ENCODE measurements at regions not wholly inside any gene's neighbourhood (a gene's known extent, or its start where the extent isn't known, plus 50 kb on each side); places are given as distances from the start of the nearest gene placed in this dataset.

DNA sequence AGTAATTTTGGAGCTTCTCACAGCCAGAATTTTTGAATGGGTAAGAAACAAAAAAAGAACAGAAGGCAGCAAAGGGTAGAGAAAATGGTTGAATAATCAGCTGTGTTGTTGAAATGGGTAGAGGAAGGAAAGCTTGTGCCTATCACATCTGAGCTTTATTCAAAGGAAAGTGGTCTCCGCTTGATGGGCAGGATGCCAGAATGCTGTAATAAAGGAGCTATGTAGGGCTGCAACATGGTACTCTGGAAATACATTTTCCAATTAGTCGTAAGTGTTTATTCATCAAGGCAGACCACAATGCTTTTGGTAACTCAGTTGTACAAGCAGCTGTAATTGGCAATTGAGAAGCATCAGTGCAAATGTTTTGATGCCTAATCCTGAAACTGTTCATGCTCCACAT lies 196.9 kb downstream of the ICOS start:
- no peak for ATAC-seq (ENCODE audit: low read depth)
- Histone ChIP-seq H3K9me3 (ENCODE audit: severe bottlenecking) (no peaks in the 10 kb centered on the region), H3K27ac (ENCODE audit: poor library complexity, severe bottlenecking) (no peak overlapping the region), H3K4me1 (ENCODE audit: insufficient read depth, poor library complexity, severe bottlenecking) (no peaks in the 10 kb centered on the region), H3K4me3 (ENCODE audit: severe bottlenecking) (no peak overlapping the region), H3K27me3 (ENCODE audit: insufficient read depth, poor library complexity, severe bottlenecking) (no peaks in the 10 kb centered on the region), H3K36me3 (ENCODE audit: low read depth) (no peaks in the 10 kb centered on the region)
- TF ChIP-seq, protein P1, sequence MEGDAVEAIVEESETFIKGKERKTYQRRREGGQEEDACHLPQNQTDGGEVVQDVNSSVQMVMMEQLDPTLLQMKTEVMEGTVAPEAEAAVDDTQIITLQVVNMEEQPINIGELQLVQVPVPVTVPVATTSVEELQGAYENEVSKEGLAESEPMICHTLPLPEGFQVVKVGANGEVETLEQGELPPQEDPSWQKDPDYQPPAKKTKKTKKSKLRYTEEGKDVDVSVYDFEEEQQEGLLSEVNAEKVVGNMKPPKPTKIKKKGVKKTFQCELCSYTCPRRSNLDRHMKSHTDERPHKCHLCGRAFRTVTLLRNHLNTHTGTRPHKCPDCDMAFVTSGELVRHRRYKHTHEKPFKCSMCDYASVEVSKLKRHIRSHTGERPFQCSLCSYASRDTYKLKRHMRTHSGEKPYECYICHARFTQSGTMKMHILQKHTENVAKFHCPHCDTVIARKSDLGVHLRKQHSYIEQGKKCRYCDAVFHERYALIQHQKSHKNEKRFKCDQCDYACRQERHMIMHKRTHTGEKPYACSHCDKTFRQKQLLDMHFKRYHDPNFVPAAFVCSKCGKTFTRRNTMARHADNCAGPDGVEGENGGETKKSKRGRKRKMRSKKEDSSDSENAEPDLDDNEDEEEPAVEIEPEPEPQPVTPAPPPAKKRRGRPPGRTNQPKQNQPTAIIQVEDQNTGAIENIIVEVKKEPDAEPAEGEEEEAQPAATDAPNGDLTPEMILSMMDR (IDR thresholded peaks at IDR 0.05; ENCODE audit: poor library complexity, severe bottlenecking), result no peak
- no peak for DNase-seq (ENCODE audit: low spot score)

DNA sequence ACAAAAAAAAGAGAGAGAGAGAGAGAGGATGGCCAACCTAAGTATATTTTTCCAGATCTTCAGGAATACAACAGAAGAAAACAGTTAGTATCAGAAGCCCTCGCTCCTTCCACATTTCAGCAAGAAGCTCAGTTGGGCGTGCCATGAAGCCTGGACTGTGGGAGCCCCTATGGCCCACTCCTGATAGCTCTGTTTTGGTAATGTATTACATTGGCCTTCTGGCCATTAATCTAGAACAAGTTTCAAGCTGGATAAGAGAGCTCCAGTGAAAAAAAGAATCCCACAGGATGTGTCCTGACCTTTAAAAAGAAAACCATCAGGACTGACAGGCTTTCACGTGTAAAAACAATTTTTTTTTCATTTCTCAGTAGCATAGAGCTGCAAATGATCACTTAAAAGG lies 197.9 kb downstream of the ICOS start:
- H3K36me3 ChIP-seq (ENCODE audit: low read depth), result no peaks in the 10 kb centered on the region
- TF ChIP-seq, protein P1 (IDR thresholded peaks at IDR 0.05; ENCODE audit: poor library complexity, severe bottlenecking), result no peak
- H3K27me3 ChIP-seq (ENCODE audit: insufficient read depth, poor library complexity, severe bottlenecking), result no peaks in the 10 kb centered on the region
- ATAC-seq (ENCODE audit: low read depth) (no peak), DNase-seq (ENCODE audit: low spot score) (no peak)
- no peaks in the 10 kb centered on the region for H3K4me1 ChIP-seq (ENCODE audit: insufficient read depth, poor library complexity, severe bottlenecking)
- H3K4me3 ChIP-seq (ENCODE audit: severe bottlenecking), result no peak overlapping the region
- no peaks in the 10 kb centered on the region for H3K9me3 ChIP-seq (ENCODE audit: severe bottlenecking)
- no peak overlapping the region for H3K27ac ChIP-seq (ENCODE audit: poor library complexity, severe bottlenecking)

DNA sequence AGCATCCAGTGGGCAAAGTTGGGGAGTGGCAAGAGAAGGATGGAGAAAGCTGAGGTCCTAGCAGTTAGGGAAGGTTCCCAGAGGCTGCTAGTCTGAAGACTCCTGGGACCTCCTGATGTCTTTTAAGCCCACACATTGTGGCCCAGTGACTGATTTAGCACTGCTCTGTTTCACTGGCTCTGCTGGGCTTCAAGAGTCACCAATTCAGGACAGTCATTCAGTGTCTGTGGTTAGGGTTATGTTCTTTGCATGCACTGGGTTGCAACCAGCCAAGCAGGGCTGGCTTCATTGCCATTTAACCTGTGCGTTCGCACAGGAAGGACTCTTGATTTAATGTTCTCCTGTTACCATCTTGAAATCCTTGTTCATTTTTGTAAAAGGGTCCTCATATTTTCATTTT lies 199.2 kb downstream of the ICOS start:
- Histone ChIP-seq H3K4me1 (ENCODE audit: insufficient read depth, poor library complexity, severe bottlenecking) (no peaks in the 10 kb centered on the region), H3K36me3 (ENCODE audit: low read depth) (no peaks in the 10 kb centered on the region), H3K4me3 (ENCODE audit: severe bottlenecking) (no peak overlapping the region), H3K27ac (ENCODE audit: poor library complexity, severe bottlenecking) (no peak overlapping the region), H3K27me3 (ENCODE audit: insufficient read depth, poor library complexity, severe bottlenecking) (no peaks in the 10 kb centered on the region), H3K9me3 (ENCODE audit: severe bottlenecking) (no peaks in the 10 kb centered on the region)
- DNase-seq (ENCODE audit: low spot score), result no peak
- ATAC-seq (ENCODE audit: low read depth), result no peak
- TF ChIP-seq, protein P1 (IDR thresholded peaks at IDR 0.05; ENCODE audit: poor library complexity, severe bottlenecking), result no peak

DNA sequence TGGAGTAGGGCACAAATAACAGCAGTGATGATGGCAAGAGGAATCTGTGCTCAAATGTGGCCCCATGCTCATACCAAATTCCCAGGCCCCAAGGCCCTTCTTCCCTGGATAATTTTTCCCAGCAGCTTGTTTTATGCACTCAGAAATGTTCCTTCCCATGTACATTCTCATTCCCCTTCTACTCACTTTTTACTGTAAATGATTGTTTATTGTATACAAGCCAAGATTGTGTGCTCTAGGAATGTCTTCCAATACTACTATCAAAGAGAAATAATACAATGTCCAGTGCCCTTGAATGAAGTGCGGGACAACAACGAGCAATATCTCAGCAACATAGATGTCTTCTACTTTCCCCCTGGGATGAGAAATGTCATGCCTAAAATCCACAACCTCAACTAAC lies 201.6 kb downstream of the ICOS start:
- Histone ChIP-seq H3K4me3 (ENCODE audit: severe bottlenecking) (no peak overlapping the region), H3K4me1 (ENCODE audit: insufficient read depth, poor library complexity, severe bottlenecking) (no peaks in the 10 kb centered on the region), H3K27me3 (ENCODE audit: insufficient read depth, poor library complexity, severe bottlenecking) (no peaks in the 10 kb centered on the region), H3K9me3 (ENCODE audit: severe bottlenecking) (no peaks in the 10 kb centered on the region), H3K27ac (ENCODE audit: poor library complexity, severe bottlenecking) (no peak overlapping the region), H3K36me3 (ENCODE audit: low read depth) (no peaks in the 10 kb centered on the region)
- ATAC-seq (ENCODE audit: low read depth) (no peak), DNase-seq (ENCODE audit: low spot score) (no peak)
- TF ChIP-seq, protein P1 (IDR thresholded peaks at IDR 0.05; ENCODE audit: poor library complexity, severe bottlenecking), result no peak

DNA sequence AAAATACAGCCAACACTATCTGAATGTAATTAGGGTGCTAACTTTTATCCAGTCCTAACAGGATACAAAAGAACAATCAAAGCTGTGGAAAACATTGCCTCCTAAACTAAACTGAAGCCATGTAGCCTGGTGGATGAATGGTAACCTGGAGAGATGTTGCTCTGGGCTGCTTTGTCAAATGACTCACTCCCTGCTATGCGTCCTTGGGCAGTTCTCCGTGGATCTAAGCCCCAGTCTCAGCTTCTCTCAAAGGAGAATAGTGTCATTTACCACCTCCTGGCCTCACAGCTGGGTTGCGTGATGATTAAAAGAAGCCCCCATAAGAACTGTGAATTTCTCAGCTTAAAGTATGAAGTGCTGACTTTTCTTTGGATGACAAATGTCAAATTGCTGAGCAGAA lies 203.7 kb downstream of the ICOS start:
- ATAC-seq (ENCODE audit: low read depth), result no peak
- no peaks in the 10 kb centered on the region for H3K36me3 ChIP-seq (ENCODE audit: low read depth)
- no peak overlapping the region for H3K27ac ChIP-seq (ENCODE audit: poor library complexity, severe bottlenecking)
- H3K27me3 ChIP-seq (ENCODE audit: insufficient read depth, poor library complexity, severe bottlenecking), result no peaks in the 10 kb centered on the region
- TF ChIP-seq, protein P1 (IDR thresholded peaks at IDR 0.05; ENCODE audit: poor library complexity, severe bottlenecking), result no peak
- H3K4me3 ChIP-seq (ENCODE audit: severe bottlenecking), result no peak overlapping the region
- no peak for DNase-seq (ENCODE audit: low spot score)
- no peaks in the 10 kb centered on the region for H3K4me1 ChIP-seq (ENCODE audit: insufficient read depth, poor library complexity, severe bottlenecking)
- H3K9me3 ChIP-seq (ENCODE audit: severe bottlenecking), result no peaks in the 10 kb centered on the region

Data from RWPE2 (cell line).